GM19324 (cell line): ENCODE measurements at regions not wholly inside any gene's neighbourhood (a gene's known extent, or its start where the extent isn't known, plus 50 kb on each side); places are given as distances from the start of the nearest gene placed in this dataset.
"Not testable (repeated sequence)": the region's sequence is repeated elsewhere in the genome, so short reads cannot be mapped to it uniquely, and the experiment has no call there.

ENCODE experiments used
- ATAC-seq: cut with Tn5 transposase; IDR thresholded peaks from one replicate; pipeline ENCODE4 v1.9.1; 2021; ENCODE audit warnings: mild to moderate bottlenecking, moderate library complexity; ENCODE audit not compliant: unreplicated experiment, low FRiP score

DNA sequence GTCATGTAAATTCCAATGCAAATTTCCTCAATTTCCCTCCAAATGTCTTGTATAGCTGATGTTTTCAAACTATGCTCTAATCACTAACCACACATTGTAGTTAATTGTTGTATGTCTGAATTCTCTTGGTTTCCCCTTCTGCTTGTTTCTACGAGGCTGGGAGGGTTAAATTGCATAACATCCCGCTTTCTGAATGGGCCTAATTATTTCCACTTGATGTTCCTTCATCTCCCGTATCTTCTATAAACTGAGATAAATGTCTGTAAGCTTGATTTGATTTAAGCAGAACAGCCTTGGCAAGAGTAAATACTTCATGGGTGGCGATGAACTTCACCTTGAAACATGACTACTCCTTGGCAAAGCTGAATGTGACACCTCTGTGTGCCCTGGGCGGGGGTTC is 72.2 kb downstream of the SERINC2 start:
- ATAC-seq = no peak

DNA sequence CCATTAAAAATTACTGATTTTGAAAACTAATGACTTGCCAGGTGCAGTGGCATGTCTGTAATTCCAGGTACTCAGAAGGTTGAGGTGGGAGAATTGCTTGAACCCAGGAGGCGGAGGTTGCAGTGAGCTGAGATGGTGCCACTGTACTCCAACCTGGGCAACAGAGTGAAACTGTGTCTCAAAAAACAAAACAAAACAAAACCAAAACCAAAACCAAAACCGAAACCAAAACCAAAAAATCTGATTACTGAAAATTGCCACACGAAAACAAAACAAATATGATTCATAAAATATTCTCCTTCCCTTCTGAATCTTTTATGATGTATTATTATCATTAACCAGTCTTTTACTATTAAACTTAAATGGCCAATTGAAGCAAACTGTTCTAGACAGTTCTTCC is 74.1 kb downstream of the SERINC2 start:
- no peak for ATAC-seq

DNA sequence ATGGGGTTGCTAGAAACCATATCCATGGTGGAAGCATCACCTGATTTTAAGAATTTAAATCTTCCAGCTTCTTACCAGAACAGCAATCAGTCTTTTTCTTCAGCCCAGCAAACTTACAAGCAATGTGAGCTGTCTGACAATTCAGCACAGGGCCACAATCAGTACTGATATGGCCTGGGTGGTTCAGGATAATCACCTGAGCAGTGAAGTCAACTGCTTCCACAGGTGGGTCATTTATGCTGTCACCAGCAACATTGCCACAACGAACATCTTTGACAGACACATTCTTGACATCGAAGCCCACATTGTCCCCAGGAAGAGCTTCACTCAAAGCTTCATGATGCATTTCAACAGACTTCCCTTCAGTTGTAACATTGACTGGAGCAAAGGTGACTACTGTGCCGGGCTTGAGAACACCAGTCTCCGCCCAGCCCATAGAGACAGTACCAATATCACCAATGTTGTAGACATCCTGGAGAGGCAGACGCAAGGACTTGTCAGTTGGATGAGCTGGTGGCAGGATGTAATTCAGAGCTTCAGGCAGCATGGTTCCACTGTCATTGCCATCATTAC is 74.8 kb downstream of the SERINC2 start:
- no peak for ATAC-seq

DNA sequence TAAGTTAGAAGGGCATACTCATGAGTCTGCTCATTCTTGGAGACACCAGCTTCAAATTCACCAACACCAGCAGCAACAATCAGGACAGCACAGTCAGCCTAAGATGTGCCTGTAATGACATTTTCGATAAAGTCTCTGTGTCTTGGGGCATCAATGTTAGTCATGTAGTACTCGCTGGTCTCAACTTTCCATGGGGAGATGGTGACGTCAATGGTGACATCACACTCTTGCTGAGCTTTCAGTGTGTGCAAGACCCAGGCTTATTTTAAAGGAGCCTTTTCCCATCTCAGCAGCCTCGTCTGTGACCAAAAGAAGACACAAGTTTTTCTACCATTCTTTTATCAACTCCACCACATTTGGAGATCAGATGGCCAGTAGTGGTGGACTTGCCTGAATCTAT is 75.5 kb downstream of the SERINC2 start:
- ATAC-seq = no peak

DNA sequence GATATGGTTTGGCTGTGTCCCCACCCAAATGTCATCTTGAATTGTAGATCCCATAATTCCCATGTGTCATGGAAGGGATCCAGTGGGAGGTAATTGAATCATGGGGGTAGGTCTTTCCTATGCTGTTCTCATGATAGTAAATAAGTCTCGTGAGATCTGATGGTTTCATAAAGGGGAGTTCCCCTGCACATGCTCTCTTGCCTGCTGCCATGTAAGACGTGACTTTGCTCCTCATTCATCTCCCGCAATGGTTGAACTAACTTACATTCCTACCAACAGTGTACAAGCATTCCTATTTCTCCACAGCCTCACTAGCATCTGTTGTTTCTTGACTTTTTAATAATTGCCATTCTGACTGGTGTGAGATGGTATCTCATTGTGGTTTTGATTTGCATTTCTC is 76.6 kb downstream of the SERINC2 start:
- ATAC-seq = not testable (repeated sequence)

DNA sequence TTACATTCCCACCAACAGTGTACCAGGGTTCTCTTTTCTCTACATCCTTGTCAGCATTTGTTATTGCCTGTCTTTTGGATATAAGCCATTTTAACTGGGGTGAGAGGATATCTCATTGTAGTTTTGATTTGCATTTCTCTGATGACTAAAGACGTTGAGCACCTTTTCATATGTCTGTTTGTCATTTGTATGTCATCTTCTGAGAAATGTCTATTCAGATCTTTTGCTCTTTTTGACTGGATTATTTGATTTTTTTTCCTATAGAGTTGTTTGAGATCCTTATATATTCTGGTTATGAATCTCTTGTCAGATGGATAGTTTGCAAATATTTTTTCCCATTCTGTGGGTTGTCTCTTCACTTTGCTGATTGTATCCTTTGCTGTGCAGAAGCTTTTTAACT is 77.6 kb downstream of the SERINC2 start:
- ATAC-seq = not testable (repeated sequence)

DNA sequence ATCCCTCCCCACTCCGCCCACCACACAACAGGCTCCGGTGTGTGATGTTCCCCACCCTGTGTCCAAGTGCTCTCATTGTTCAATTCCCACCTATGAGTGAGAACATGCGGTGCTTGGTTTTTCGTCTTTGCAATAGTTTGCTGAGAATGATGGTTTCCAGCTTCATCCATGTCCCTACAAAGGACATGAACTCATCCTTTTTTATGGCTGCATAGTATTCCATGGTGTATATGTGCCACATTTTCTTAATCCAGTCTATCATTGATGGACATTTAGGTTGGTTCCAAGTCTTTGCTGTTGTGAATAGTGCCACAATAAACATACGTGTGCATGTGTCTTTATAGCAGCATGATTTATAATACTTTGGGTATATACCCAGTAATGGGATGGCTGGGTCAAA is 81.0 kb upstream of the TINAGL1 start:
- ATAC-seq = not testable (repeated sequence)

DNA sequence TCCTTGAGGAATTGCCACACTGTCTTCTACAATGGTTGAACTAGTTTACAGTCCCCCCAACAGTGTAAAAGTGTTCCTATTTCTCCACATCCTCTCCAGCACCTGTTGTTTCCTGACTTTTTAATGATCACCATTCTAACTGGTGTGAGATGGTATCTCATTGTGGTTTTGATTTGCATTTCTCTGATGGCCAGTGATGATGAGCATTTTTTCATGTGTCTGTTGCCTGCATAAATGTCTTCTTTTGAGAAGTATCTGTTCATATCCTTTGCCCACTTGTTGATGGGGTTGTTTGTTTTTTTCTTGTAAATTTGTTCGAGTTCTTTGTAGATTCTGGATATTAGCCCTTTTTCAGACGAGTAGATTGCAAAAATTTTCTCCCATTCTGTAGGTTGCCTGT is 80.5 kb upstream of the TINAGL1 start:
- not testable (repeated sequence) for ATAC-seq

DNA sequence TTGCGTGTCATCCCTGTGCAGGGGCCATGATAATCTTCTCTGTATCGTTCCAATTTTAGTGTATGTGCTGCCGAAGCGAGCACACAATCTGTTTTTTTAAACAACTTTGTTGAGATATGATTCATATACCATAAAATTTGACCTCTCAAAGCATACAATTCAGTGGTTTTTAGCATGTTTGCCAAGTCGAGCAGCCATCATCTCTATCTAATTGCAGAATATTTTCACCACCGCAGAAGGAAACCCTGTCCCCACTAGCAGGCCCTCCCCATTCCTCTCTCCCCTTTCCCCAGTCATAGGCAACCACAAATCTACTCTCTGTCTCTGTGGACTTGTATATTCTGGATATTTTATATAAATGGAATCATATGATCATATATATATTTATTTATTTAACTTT is 78.7 kb upstream of the TINAGL1 start:
- no peak for ATAC-seq

DNA sequence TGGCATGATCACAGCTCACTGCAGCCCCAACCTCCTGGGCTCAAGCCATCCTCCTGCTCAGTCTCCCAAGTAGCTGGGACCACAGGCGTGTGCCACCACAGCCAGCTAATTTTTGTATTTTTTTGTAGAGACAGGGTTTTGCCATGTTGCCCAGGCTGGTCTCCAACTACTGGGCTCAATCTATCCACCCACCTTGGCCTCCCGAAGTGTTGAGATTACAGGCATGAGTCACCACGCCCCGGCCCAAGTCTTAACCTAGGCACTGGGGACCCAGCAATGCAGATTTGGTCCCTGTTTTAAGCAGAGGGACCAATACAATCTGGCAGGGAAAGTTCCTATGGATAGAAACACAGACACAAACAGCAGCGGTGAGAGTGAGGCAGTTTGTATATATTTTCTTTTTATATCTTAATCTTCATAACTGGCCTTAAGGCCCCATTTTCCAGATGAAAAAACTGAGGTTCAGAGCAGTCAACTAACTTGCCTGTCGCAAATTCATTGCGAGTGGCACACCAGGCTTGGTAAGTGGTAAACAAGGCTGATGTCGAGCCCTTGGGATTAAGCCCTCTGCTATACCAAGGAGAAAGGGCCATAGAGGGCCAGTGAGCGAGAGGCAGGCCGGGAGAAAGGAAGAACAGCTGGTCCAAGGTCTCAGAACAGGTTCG is 77.8 kb upstream of the TINAGL1 start:
- ATAC-seq = no peak

DNA sequence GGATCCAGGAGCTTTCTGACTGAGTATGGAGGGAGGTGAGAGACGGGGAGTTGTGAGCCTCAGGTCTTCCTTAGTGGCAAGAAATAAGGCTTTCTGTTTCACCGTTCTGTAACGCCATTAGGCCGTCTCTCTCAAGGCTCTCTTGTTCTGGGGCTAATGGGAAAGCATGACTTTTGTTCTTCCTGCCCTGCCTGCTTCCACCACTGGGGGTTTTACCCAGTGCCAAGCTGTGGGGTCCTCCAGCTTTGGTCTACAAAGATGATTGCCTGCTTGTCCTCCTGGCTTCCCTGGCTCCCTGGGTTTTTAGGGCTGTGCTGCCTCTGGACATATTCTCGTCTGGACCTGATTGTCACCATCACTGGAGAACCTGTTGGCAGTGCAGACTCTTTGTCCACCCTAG is 74.8 kb upstream of the TINAGL1 start:
- ATAC-seq = no peak

DNA sequence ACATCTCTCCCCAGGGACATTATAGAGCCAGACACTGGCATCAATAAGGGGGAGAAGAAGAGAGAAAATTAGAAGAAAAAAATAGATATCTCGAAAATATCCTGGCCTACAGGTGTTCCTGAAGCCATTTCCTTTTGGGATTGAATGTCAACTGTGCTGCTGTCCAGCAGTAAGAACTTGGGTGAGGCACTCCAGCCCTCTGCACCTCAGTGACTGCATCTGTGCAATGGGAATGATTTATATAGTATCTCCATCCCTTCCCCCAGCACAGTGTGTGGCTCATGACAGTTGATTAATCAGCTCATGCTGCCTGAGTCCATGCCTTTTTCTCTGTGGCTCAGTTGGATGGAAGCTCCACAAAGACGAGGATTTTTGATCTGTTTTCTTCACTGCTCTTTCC is 74.1 kb upstream of the TINAGL1 start:
- no peak for ATAC-seq

DNA sequence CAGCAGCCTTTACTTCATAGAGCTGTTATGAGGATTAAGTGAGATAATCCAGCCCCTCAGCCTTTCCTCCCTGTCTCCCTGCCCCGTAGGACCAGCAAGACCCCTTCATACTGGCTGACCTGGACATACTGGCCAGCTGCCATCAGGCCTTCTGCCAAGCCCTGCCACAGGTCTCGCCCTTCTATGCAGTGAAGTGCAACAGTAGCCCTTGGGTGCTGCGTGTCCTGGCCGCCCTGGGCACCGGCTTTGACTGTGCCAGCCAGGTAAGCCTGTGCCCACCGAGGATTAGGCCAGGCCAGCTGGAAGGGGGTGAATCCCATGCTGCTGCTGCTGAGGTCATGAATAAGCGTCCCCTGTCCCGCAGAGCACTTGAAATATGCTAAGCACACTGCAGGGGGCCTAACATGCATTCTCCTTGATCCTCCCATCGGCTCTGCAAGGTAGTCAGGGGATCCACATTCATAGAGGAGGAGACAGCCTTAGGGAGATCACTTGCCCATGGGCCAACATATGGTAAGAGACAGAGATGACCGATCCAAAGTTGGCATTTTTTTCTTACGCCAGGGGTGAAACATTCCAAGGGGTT is 73.3 kb upstream of the TINAGL1 start:
- no peak for ATAC-seq

DNA sequence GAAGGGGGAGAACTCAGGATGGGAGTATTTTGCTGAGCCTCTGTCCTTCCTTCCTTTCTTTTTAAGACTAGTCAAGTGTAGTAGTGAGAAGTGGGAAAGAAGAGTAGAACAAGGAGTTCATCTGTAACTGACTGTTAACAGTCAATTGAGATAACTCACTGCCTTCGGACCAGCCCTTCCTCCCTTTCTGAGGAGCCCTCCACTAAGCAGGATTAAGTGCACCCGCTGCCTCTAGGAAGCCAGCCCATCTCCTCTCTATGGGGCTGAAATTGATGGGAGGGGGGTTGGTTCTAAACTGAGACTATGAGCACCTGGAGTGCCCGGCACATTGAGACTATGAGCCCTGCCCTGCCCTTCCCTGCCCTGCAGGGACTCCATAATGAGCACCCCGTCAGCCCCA is 72.7 kb upstream of the TINAGL1 start:
- no peak for ATAC-seq

DNA sequence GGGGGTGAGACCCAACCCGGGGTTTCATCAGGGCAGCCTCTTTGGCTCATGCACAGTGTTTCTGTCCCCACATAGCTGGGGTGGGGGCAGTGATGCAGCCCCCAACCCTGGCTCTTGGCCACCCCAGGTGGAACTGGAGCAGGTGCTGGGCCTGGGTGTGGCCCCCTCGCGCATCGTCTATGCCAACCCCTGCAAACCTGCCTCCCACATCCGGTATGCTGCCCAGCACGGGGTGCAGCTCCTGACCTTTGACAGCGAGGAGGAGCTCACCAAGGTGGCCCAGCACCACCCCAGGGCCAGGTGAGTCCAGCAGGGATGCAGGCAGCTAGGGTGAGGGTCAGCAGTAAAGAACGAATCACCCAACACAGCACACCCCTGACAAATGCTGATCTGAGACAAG is 72.3 kb upstream of the TINAGL1 start:
- no peak for ATAC-seq

DNA sequence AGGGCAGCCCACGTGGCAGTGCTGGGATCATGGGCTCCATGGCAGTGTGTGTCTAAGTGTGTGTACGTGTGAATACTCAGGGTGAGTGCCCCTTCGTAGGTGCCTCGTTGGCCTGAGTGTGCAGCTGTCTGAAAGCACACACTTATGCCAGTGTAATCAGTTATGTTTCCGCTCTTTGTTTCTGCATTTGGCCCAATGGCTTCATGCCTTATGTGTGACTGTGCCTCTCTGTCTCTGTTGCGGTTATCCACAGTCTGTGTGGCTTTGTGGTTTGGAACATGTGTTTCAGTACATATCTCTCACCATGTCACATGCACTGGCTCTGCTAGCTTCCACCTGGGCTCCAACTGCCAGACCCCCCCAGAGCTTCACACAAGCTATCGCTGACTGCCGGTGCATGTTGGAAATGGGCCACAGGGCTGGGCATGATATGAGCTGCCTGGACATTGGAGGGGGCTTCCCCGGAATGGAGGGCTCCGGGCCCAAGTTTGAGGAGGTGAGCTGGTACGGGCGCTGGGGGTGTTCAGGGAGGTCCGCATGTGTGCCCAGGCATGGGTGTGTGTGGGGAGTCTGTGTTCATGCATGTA is 70.3 kb upstream of the TINAGL1 start:
- peak; percentile 66 for ATAC-seq

DNA sequence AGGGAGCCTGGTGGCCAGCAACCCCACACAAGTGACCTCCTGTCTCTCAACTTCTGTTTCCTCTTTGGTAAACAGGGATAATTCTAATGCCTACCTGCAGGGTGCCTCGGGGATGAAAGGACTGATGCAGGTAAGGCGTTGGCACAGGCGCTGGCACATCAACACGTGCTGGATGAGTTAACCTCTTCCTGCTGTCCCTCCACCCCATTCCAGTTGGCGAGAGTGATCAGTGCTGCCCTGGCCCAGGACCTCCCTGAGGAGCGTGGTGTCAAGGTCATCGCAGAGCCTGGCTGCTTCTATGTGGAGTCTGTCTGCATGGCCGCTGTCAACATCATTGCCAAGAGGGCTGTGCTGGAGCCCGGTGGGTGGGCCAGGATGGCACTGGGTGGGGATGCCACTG is 69.1 kb upstream of the TINAGL1 start:
- no peak for ATAC-seq

DNA sequence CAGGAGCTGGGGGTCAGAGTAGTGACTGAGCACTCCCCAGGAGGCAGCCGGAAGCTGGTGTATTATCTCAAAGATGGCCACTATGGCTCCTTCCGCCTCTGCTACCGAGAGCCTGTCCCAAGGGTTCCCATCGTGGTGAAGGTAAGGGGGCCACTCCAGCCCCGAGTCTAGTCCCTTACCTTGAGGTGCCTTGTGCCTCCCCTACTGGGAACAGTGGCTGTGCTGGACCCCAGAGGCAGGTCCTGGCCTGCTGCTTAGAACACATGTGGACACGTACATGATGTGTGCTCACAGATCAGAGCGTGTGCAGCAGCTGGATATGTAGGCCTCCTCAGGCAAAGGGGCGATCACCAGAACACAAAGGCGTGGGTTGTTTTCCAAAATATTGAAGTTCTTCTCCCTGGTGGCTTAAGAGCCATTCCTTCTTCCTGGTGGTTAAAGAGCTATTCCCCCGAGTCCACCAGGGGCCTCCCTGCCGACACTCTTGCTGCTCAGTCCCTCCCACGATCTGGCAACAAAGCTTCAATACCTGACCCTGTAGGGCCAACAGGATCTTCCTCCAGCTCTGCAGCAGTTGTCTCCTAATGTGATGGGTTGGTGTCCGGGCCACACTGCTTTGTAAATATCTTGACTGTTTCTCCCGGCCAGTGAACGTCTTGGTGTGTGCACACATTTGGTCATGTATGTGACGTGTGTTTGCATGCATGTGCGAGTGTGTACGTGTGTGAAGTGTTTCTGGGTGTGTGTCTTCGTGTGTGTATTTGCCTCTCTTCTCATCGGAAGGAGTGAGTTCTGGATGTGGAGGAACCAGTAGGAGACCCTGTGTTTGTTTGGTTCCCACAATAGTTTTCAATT is 68.4 kb upstream of the TINAGL1 start:
- no peak for ATAC-seq

DNA sequence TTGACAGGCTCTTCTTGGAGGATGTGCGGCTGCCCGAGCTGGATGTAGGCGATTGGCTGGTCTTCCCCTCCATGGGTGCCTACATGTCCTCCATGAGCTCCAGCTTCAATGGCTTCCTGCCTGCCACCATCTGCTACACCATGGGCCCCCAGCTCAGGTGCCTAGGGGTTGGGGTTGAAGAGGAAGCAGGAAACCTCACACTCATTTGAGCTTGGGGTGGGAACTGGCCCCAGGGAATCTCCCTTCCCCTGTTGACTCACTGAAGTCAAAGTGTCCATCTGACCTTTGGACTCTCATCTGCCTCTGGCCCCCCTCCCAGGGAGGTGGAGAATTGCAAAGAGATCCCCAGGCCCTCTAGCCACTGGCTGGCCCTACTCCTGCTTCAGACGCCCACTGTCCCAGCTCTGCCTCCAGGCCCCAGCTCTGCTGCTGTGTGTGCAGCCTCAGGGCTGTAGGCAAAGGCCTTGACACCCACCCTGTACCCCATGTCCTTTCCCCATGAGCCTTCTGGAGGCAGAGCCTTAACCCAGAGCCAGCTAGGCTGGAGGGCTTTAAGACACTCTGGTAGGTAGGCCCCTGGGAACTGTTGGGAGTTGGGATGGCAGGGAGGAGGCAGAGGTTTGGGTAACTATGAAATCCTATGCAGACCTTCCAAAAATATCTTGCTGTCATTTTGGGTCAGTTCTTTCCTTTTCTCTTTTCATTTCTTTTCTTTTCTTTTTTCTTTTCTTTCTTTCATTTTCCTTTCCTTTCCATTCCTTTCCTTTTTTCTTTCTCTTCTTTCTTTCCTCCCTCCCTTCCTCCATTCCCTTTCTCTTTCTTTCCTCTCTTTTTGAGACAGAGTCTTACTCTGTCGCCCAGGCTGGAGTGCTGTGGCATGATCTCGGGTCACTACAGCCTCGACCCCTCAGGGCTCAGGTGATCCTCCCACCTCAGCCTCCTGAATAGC is 66.9 kb upstream of the TINAGL1 start:
- ATAC-seq = peak; percentile 39

DNA sequence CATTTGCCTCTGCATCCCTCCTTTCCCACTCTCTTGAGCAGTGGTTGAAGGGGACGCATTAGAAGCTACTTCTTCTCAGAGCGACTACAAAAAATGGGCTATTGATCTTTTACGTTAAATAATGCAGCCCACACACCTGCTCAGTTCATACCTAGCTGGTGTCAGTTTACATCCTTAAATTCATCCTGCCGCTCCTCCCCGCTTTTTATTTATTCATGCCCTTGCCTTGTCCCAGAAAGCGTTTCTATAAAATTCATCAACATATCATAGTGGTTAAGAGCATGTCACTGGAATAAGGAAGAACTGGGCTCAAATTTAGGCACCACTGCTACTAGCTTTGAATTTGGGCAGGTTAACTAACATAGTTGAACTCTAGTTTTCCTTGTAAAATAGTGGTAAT is 66.0 kb upstream of the TINAGL1 start:
- ATAC-seq = no peak
